ENCODE measurements at regions not wholly inside any gene's neighbourhood (a gene's known extent, or its start where the extent isn't known, plus 50 kb on each side); places are given as distances from the start of the nearest gene placed in this dataset.

DNA sequence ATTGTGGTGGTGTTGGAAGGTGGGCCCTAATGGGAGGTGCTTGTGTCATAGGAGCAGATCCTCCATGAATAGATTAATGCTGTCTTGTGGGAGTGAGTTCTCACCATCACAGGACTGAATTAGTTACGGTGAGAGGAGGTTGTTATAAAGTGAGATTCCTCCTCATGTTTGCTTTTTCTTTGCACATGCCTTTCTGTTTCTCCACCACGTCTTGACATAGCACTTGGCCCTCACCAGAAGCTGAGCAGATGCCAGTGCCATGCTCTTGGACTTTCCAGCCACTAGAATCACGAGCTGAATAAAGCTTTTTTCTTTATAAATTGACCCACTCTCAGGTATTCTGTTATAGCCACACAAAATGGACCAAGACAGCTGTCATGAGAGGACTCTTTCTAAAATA, 194.8 kb downstream of the PTPRU start:
- Mint-ChIP-seq H3K27me3 (peaks cover 4% of the 10 kb centered on the region), H3K27ac (no peak overlapping the region), H3K36me3 (no peaks in the 10 kb centered on the region), H3K4me1 (no peaks in the 10 kb centered on the region), H3K4me3 (no peak overlapping the region), H3K9me3 (peaks cover 7% of the 10 kb centered on the region)

DNA sequence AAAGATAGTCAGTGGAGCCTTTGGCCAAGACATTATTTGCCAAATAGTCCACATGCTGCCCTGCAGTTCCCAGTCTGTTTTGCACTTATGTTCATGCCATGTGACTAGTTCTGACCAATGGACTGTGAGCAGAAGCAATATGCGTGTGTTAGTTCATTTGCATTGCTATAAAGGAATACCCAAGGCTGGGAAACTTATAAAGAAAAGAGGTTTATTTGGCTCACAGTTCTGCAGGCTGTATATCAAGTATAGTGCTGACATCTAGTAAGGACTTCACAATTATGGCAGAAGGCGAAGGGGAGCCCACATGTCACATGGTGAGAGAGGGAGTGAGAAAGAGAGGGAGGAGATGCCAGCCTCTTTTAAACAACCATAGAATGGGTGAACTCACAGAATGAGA, 193.3 kb downstream of the PTPRU start:
- Mint-ChIP-seq H3K27ac (no peak overlapping the region), H3K4me3 (no peak overlapping the region), H3K4me1 (no peaks in the 10 kb centered on the region), H3K36me3 (no peaks in the 10 kb centered on the region), H3K27me3 (peaks cover 6% of the 10 kb centered on the region), H3K9me3 (peaks cover 7% of the 10 kb centered on the region)

DNA sequence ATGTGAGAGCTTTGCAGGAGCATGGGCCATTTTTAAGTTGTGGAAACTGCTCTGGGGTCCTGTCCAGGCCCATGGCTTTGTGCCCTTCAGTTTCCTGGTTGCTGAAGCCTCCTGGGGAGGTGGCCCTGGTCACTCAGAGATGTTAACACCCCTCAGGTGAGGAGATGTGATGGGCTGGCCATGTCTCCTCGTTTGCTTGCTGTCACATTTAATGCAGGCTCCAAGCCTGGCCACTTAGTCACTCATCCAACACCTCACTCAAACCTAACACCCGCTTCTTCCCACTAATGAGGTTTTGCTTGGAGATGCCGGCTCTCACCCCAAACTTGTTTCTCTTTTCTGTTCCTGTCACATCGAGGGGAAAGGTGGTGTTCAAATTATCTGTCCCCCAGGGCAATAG, 192.7 kb downstream of the PTPRU start:
- H3K4me3 Mint-ChIP-seq, result no peak overlapping the region
- peaks cover 7% of the 10 kb centered on the region for H3K27me3 Mint-ChIP-seq
- H3K4me1 Mint-ChIP-seq, result no peaks in the 10 kb centered on the region
- H3K36me3 Mint-ChIP-seq, result no peaks in the 10 kb centered on the region
- no peak overlapping the region for H3K27ac Mint-ChIP-seq
- H3K9me3 Mint-ChIP-seq, result peaks cover 7% of the 10 kb centered on the region

DNA sequence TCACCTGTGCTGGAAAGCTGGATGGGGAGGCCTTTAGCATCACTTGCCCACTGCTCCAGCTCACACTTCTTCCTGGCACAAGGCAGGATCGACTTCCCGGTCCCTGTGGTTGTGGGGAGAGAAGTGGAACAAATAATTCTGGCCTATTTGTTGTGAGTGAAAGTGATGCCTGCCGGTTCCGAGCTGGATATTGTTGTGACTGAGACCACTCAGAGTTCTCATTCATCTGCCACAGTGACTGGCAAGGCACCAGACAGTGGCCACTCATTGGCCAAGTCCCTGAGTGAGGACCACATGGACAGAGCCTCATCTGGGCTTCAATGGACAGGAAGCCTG, 191.9 kb downstream of the PTPRU start:
- H3K4me3 Mint-ChIP-seq, result no peak overlapping the region
- no peak overlapping the region for H3K27ac Mint-ChIP-seq
- H3K9me3 Mint-ChIP-seq, result peaks cover 7% of the 10 kb centered on the region
- peaks cover 11% of the 10 kb centered on the region for H3K27me3 Mint-ChIP-seq
- no peaks in the 10 kb centered on the region for H3K36me3 Mint-ChIP-seq
- H3K4me1 Mint-ChIP-seq, result no peaks in the 10 kb centered on the region

DNA sequence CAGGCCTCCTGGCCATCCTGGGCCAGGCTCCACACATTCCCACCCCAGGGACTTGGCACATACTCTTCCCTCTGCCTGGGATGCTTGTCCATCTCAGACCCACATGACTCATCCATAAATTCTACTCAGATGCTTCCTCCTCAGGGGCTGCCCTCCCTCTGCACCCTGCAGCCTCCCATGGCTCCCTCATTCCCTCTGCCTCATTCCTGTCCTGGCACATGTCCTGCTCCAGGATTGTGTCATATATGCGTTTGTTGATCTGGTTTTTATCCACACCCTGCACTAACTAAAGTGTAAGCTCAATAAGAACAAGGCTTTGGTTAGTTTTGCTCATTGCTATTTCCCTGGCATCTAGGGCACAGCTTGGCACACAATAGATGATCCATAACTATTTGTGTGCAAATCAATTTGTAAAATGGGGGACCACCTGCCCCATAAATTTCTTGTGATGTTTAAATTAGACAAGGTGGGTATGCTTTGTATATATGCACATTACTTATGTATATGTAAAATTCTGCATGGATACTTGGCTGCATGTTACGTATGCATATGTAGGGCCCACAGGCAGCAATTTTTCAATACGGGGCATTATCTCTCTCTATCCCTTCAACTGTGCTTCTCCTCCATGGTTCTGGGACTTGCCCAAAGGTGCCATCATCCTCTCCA, 191.4 kb downstream of the PTPRU start:
- Mint-ChIP-seq H3K27ac (peak overlapping the region; percentile 1), H3K4me1 (no peaks in the 10 kb centered on the region), H3K27me3 (peaks cover 13% of the 10 kb centered on the region), H3K9me3 (peaks cover 7% of the 10 kb centered on the region), H3K4me3 (no peak overlapping the region), H3K36me3 (no peaks in the 10 kb centered on the region)

DNA sequence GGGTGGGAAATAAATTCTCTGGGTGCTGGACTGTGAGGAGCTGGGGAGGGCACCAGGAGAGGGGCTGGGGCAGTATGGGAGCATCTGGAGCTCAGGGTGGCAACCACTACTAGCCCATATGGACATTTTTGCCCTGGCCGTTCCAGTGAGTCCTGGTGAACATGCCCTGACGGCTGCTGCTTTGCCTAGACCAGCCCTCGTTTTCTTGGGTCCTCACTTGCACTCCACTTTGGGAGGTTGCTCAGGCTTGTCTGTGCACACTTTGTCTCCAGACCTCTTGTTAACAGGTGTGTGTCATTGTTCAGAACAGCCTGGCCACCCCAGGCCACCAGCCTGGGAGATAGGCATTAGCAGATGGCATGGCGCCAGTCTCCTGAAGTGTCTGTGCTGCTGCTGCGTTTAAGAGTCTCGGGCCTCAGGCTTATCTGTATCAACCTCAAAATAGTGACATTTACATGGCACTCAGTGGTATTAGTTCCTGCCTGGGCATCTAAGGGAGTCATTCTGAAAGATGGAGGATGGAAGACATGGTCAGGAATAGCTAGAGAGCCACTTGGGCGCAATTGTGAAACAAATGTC, 190.5 kb downstream of the PTPRU start:
- Mint-ChIP-seq H3K36me3 (no peaks in the 10 kb centered on the region), H3K9me3 (peaks cover 4% of the 10 kb centered on the region), H3K27me3 (peaks cover 18% of the 10 kb centered on the region), H3K4me3 (no peak overlapping the region), H3K27ac (no peak overlapping the region), H3K4me1 (no peaks in the 10 kb centered on the region)

DNA sequence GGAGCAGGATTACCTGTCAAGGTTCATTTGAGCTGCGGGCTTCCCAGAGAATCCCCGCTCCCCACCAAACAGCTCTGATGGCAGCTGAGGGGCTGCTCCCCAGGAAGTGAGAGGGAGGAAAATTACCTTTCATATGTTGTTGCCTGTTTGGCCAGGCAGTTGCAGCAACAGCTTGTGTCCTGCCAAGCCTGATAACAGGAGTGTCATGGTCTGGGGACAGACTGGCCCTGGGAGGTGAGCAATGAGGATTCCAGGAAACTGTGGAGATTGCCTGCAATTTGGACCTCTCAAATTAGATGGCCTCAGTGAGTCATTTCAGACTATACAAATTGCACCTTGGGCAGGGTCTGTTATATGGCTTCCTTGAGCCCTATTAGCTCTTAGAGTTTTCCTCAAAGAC, 189.3 kb downstream of the PTPRU start:
- Mint-ChIP-seq H3K9me3 (no peaks in the 10 kb centered on the region), H3K36me3 (no peaks in the 10 kb centered on the region), H3K4me3 (no peak overlapping the region), H3K27me3 (peaks cover 21% of the 10 kb centered on the region), H3K4me1 (no peaks in the 10 kb centered on the region), H3K27ac (no peak overlapping the region)

DNA sequence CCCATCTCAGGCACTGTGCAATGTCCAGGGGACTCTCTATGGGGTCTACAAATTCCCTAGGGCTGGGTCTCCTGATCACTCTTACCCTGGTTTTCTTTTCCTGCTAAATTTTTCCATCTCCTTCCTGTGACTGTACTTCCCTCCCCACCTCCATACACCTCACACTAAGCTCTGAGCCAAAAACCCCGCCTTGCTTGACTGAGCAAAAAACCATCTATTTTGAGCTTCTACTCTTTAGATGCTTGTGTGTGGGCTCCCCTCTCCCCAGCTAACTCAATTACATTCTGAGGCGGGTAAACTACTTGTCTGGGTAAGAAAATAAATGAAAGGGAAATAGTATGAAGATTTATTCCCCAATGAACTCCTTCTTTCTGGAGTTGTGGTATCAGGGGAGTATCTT, 187.9 kb downstream of the PTPRU start:
- Mint-ChIP-seq H3K27me3 (peaks cover 21% of the 10 kb centered on the region), H3K4me1 (no peaks in the 10 kb centered on the region), H3K36me3 (no peaks in the 10 kb centered on the region), H3K4me3 (no peak overlapping the region), H3K9me3 (no peaks in the 10 kb centered on the region), H3K27ac (no peak overlapping the region)

DNA sequence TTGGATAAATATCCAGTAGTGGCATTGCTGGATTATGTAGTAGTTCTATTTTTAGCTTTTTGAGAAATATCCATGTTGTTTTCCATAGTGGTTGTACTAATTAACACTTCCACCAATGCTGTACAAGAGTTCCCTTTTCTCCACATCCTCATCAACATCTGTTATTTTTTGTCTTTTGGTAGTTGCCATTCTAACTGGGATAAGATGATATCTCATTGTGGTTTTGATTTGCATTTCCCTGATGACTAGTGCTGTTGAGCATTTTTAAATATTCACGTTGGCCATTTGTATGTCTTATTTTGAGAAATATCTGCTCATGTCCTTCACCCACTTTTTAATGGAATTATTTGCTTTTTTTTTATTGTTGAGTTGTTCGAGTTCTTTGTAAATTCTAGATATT, 183.9 kb downstream of the PTPRU start:
- no peaks in the 10 kb centered on the region for H3K9me3 Mint-ChIP-seq
- no peaks in the 10 kb centered on the region for H3K36me3 Mint-ChIP-seq
- H3K4me3 Mint-ChIP-seq, result no peak overlapping the region
- no peak overlapping the region for H3K27ac Mint-ChIP-seq
- H3K4me1 Mint-ChIP-seq, result no peaks in the 10 kb centered on the region
- H3K27me3 Mint-ChIP-seq, result peaks cover 24% of the 10 kb centered on the region

DNA sequence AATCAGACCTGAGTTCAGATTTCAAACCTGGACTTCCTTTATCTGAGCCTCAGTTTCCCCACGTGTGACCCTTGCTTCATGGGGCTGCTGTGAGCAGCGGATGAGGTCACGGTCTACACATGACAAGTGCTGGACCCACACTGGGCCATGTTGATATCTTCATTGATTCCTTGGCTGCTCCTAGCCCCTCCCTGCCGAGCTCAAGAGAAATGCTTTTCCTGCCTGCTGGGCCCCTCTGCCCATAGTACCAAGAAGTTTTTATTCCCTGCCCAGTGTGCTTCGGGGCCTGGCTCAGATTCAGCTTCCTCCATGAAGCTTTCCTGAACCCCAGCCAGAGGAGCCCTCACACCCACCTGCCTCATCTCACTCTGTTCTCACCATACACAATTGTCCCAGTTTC, 181.6 kb downstream of the PTPRU start:
- H3K27me3 Mint-ChIP-seq, result peaks cover 16% of the 10 kb centered on the region
- H3K4me1 Mint-ChIP-seq, result no peaks in the 10 kb centered on the region
- no peak overlapping the region for H3K27ac Mint-ChIP-seq
- H3K36me3 Mint-ChIP-seq, result no peaks in the 10 kb centered on the region
- no peak overlapping the region for H3K4me3 Mint-ChIP-seq
- H3K9me3 Mint-ChIP-seq, result no peaks in the 10 kb centered on the region

DNA sequence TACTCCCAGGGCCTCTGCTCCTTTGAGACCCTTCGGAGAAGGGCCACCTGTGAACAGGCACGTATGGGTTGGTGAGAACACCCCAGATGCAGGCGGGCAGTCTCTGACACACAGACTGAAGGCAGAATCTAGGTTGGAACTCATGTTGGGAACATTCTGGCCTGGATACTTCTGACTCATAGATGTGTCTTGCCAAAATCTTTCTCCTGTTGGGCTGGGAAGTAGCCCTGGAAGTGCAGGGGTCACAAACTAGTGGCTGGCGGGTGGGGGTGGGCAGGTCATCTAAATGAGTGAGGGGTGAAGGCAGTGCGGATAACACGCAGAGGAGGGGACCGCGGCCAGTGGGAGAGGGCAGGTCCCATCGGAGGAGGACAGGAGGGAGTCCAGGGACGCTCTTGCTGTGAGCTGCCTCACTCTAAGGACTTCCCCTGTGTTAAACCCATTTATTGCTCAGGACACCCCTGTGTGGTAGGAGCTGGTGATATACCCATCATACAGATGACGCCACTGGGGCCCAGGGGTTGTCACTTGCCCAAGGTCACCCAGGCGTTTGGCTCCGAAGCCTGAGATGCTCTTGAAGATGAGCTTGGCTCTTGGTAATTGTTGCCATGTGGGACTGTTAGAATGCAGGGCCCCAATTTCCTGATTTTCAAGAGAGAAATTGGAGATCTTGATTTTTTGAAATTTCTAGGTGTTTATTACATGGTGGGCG, 181.0 kb downstream of the PTPRU start:
- no peak overlapping the region for H3K27ac Mint-ChIP-seq
- H3K4me3 Mint-ChIP-seq, result no peak overlapping the region
- H3K9me3 Mint-ChIP-seq, result no peaks in the 10 kb centered on the region
- no peaks in the 10 kb centered on the region for H3K4me1 Mint-ChIP-seq
- H3K27me3 Mint-ChIP-seq, result peaks cover 13% of the 10 kb centered on the region
- no peaks in the 10 kb centered on the region for H3K36me3 Mint-ChIP-seq

DNA sequence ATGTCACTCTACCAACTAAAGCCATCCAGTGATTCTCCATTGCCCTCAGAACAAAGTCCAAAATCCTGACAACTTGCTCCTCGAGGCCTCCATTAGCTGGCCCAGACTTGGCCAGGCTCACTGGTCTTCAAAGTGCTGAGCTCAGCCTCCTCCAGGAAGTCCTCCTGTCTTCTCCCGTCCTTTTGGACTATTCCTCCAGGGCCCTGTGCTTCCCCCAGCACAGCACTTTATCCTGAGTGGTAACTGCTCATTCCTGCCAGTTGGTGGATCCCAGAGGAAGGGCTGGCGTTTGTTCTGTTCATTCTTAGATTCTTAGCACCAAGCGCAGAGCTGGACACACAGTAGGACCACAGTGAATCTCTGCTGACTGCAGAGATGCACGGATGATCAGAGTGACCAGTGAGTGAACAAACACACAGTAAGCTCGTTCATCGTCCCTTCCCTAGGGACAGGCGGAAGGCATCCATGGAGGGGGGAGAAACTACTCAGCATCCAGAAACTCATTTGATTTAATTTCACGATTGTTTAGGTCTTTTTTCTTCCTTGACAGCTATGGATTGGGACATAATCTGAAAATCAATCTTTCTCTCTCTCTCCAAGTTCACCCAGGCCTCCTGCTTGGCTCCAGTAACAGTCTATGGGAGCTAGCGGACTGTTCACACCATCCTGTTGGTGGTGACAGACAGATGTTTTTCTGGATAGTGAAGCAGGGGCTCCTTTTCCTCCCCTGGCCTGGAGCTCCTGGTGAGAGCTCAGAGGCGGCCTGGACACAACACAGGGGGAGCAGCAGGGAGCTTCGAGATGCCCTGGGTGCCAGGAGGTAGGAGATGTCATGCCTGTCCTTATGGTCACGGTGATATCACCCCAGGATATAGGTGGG, 180.2 kb downstream of the PTPRU start:
- no peak overlapping the region for H3K4me3 Mint-ChIP-seq
- no peaks in the 10 kb centered on the region for H3K4me1 Mint-ChIP-seq
- peaks cover 8% of the 10 kb centered on the region for H3K27me3 Mint-ChIP-seq
- no peaks in the 10 kb centered on the region for H3K36me3 Mint-ChIP-seq
- H3K27ac Mint-ChIP-seq, result no peak overlapping the region
- no peaks in the 10 kb centered on the region for H3K9me3 Mint-ChIP-seq

DNA sequence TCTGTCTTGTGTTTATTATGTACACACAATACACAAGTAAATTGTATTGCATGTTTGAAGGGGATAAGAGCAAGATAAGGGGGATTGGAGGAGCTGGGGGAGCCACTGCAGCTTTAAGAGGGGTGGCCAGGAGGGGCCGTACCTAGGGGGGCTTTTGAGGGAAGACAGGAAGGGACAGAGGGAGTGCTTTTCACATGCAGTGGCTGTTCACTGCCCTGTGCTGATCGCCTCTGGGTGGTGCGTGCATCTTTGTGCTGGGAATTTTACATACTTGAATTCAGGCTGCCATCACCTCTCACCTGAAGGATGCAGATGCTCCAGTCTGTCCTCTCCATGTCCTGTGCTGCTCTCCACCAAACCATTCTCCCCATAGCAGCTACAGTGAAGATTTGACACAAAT, 179.5 kb downstream of the PTPRU start:
- H3K4me1 Mint-ChIP-seq, result no peaks in the 10 kb centered on the region
- H3K4me3 Mint-ChIP-seq, result no peak overlapping the region
- H3K27me3 Mint-ChIP-seq, result peaks cover 7% of the 10 kb centered on the region
- no peaks in the 10 kb centered on the region for H3K9me3 Mint-ChIP-seq
- H3K36me3 Mint-ChIP-seq, result no peaks in the 10 kb centered on the region
- H3K27ac Mint-ChIP-seq, result no peak overlapping the region

DNA sequence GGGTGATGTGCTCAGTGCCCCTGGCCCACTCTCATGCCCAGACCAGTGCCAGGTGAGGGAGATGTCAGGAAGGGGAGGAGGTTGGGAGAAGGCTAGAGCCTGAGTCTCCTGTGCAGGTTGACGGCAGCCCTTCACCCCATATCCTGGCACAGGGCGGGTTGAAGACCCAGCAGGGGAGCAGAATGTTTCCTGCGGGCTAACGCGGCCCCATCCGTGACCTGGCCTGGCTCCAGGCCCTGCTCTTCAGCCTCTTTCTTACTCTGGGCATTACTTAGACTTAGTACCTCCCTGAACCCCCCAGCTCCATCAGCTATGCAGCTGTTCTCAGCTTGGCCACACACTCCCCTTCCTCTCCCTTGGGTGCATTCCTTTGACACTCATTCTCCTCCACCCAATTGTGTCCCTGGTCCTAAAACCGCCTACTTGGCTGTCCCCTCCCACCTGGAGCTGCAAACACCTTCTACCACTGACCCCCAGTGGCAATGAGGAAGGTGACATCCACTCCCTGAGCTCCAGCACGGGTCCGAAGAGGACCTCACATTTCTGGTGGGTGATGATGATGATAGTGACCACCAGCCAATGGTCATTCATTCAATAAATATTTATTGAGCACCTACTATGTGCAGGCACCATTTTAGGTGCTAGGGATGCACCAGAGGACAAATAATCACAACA, 179.0 kb downstream of the PTPRU start:
- Mint-ChIP-seq H3K4me3 (no peak overlapping the region), H3K4me1 (no peaks in the 10 kb centered on the region), H3K27ac (no peak overlapping the region)

DNA sequence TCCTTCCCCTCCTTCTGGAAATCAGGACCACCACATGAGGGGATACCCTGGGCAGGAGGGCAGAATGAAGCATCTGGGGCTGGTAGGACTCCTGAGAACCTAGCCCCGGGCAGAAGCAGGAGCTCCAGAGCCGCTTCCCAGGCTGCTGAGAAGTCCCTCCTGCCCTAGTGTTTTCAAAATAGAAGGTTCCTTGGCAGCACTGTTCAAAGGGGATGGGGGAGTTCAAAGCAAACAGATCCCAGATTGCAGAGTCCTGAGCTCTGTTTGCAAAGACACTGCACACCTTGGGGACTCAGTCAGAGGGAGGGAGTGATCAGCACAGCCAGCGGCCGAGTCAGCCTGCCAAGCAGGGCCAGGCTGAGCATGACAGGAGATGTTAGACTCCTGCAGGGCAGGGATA, 177.8 kb downstream of the PTPRU start:
- no peak overlapping the region for H3K27ac Mint-ChIP-seq
- H3K9me3 Mint-ChIP-seq, result no peaks in the 10 kb centered on the region
- no peak overlapping the region for H3K4me3 Mint-ChIP-seq
- peaks cover 5% of the 10 kb centered on the region for H3K27me3 Mint-ChIP-seq
- H3K36me3 Mint-ChIP-seq, result no peaks in the 10 kb centered on the region
- H3K4me1 Mint-ChIP-seq, result no peaks in the 10 kb centered on the region

More for the DNA sequence above, 179.0 kb downstream of the PTPRU start:
- Mint-ChIP-seq H3K27me3 (peaks cover 5% of the 10 kb centered on the region), H3K36me3 (no peaks in the 10 kb centered on the region), H3K9me3 (no peaks in the 10 kb centered on the region)
